ENCODE measurements at regions not wholly inside any gene's neighbourhood (a gene's known extent, or its start where the extent isn't known, plus 50 kb on each side); places are given as distances from the start of the nearest gene placed in this dataset.

DNA sequence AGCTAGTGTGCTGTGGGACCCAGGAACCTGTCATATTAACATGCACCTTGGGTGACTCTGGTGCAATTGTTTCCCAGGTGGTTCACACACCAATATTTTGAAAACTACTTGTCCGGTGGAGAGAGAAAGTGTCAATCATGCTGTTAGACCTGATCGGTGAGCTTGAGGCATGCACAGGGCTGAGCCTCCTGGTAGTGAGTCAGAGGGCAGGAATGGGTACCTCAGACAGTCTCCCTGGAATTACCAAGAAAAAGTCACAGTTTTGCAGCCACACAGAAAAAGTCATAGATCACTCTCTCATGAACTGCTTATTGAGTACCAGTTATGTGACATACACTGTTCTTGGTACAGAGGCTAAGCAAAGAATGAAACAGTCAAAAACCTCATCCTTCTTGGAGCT is 140.1 kb upstream of the NFIA start:
- TF ChIP-seq, protein P1, sequence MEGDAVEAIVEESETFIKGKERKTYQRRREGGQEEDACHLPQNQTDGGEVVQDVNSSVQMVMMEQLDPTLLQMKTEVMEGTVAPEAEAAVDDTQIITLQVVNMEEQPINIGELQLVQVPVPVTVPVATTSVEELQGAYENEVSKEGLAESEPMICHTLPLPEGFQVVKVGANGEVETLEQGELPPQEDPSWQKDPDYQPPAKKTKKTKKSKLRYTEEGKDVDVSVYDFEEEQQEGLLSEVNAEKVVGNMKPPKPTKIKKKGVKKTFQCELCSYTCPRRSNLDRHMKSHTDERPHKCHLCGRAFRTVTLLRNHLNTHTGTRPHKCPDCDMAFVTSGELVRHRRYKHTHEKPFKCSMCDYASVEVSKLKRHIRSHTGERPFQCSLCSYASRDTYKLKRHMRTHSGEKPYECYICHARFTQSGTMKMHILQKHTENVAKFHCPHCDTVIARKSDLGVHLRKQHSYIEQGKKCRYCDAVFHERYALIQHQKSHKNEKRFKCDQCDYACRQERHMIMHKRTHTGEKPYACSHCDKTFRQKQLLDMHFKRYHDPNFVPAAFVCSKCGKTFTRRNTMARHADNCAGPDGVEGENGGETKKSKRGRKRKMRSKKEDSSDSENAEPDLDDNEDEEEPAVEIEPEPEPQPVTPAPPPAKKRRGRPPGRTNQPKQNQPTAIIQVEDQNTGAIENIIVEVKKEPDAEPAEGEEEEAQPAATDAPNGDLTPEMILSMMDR (IDR thresholded peaks at IDR 0.05 in 2 of 3, conservative IDR thresholded peaks at IDR 0.05 in 1 of 3; ENCODE audit: borderline replicate concordance in 1 of 3, insufficient read depth in 1 of 3, low read depth in 2 of 3, low read length in 2 of 3), result no peak
- TF ChIP-seq POLR2A (IDR thresholded peaks at IDR 0.05; ENCODE audit: borderline replicate concordance, extremely low read depth, insufficient read depth, insufficient read length), result no peak
- TF ChIP-seq RAD21 (IDR thresholded peaks at IDR 0.05; ENCODE audit: low read depth), result no peak
- TF ChIP-seq EZH2 (IDR thresholded peaks at IDR 0.05), result no peak
- TF ChIP-seq, protein P2, sequence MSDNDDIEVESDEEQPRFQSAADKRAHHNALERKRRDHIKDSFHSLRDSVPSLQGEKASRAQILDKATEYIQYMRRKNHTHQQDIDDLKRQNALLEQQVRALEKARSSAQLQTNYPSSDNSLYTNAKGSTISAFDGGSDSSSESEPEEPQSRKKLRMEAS (IDR thresholded peaks at IDR 0.05), result no peak
- TF ChIP-seq TCF7L2 (IDR thresholded peaks at IDR 0.05; ENCODE audit: borderline replicate concordance, extremely low read depth, insufficient read depth, insufficient read length), result no peak
- TF ChIP-seq ELF1 (IDR thresholded peaks at IDR 0.05; ENCODE audit: borderline replicate concordance, low read depth), result no peak
- TF ChIP-seq, protein P3, sequence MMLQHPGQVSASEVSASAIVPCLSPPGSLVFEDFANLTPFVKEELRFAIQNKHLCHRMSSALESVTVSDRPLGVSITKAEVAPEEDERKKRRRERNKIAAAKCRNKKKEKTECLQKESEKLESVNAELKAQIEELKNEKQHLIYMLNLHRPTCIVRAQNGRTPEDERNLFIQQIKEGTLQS (IDR thresholded peaks at IDR 0.05), result no peak
- TF ChIP-seq SP1 (IDR thresholded peaks at IDR 0.05; ENCODE audit: low read depth), result no peak
- TF ChIP-seq FOSL1 (IDR thresholded peaks at IDR 0.05; ENCODE audit: low read depth), result peak; percentile 38
- no peak for TF ChIP-seq ZNF274 (IDR thresholded peaks at IDR 0.05; ENCODE audit: low read depth, low read length)
- no peak for TF ChIP-seq EZH2phosphoT487 (IDR thresholded peaks at IDR 0.05; ENCODE audit: borderline replicate concordance)

Data from HCT116 (cell line).